GM12878 (cell line): ENCODE measurements at regions not wholly inside any gene's neighbourhood (a gene's known extent, or its start where the extent isn't known, plus 50 kb on each side); places are given as distances from the start of the nearest gene placed in this dataset.

Source experiments
- ATF2 ChIP-seq: IDR thresholded peaks from 2 replicates; pipeline ENCODE4 v1.6.1; 2012; ENCODE audit warnings: low read length, inconsistent platforms
- BCL11A ChIP-seq: IDR thresholded peaks from 2 replicates; pipeline ENCODE4 v1.6.1; 2011; ENCODE audit warnings: low read depth, low read length
- BMI1 ChIP-seq: fragments of 450-650 bp; IDR thresholded peaks from 2 replicates; pipeline ENCODE4 v1.6.1; 2016; ENCODE audit warnings: mild to moderate bottlenecking, moderate library complexity, borderline replicate concordance
- CHD4 ChIP-seq: fragments of 200-600 bp; sonication (generic); IDR thresholded peaks from 2 replicates; pipeline ENCODE4 v1.6.1; 2016; ENCODE audit warnings: mild to moderate bottlenecking
- CTCF ChIP-seq, 3 experiments: IDR thresholded peaks in 2 of 3; conservative IDR thresholded peaks in 1 of 3; 2 replicates each; pipeline ENCODE4 v1.5.1; 2011; ENCODE audit warnings: low read depth in 3 of 3, low read length in 3 of 3, mild to moderate bottlenecking in 3 of 3, control low read depth in 2 of 3, moderate library complexity in 2 of 3, inconsistent platforms in 1 of 3, mixed read lengths in 1 of 3; ENCODE audit not compliant: control insufficient read depth in 2 of 3, insufficient read depth in 1 of 3; ENCODE audit errors: extremely low read depth in 1 of 3
- EP300 ChIP-seq, 2 experiments: fragments of 150-350 bp in 1 of 2; IDR thresholded peaks; 2 replicates each; pipeline ENCODE4 v1.6.1; 2011 to 2012; ENCODE audit warnings: low read depth in 2 of 2, low read length in 2 of 2, borderline replicate concordance in 1 of 2, improper control_type of control experiment in 1 of 2, inconsistent platforms in 1 of 2; ENCODE audit not compliant: control insufficient read depth in 1 of 2
- ESRRA ChIP-seq: IDR thresholded peaks from 2 replicates; pipeline ENCODE4 v1.6.1; 2012; ENCODE audit warnings: mild to moderate bottlenecking, low read length, improper control_type of control experiment
- ETV6 ChIP-seq, 2 experiments: fragments of 450-650 bp in 1 of 2; IDR thresholded peaks in 1 of 2; conservative IDR thresholded peaks in 1 of 2; 2 replicates each; pipeline ENCODE4 v1.6.1; 2014; ENCODE audit warnings: antibody characterized with exemption in 1 of 2, borderline replicate concordance in 1 of 2, low read depth in 1 of 2, mild to moderate bottlenecking in 1 of 2, moderate library complexity in 1 of 2
- JUND ChIP-seq: IDR thresholded peaks from 2 replicates; pipeline ENCODE4 v1.6.1; 2012; ENCODE audit warnings: low read depth, mild to moderate bottlenecking, low read length, improper control_type of control experiment, moderate library complexity
- NR2C2 ChIP-seq: IDR thresholded peaks from 2 replicates; pipeline ENCODE4 v1.6.1; 2011; ENCODE audit warnings: borderline replicate concordance, low read depth; ENCODE audit not compliant: control insufficient read depth, insufficient read length
- PBX3 ChIP-seq: IDR thresholded peaks from 2 replicates; pipeline ENCODE4 v1.6.1; 2011; ENCODE audit warnings: mild to moderate bottlenecking, low read depth, low read length, moderate library complexity; ENCODE audit not compliant: insufficient replicate concordance
- POLR2A ChIP-seq: IDR thresholded peaks from 2 replicates; pipeline ENCODE4 v1.6.1; 2011; ENCODE audit warnings: low read depth, mild to moderate bottlenecking, low read length
- RBBP5 ChIP-seq: fragments of 200-600 bp; sonication (generic); conservative IDR thresholded peaks from 2 replicates; pipeline ENCODE4 v1.6.1; 2016
- SRF ChIP-seq, 2 experiments: IDR thresholded peaks; 2 replicates each; pipeline ENCODE4 v1.6.1; 2011; ENCODE audit warnings: low read depth in 2 of 2, low read length in 2 of 2, mild to moderate bottlenecking in 1 of 2, moderate library complexity in 1 of 2

DNA sequence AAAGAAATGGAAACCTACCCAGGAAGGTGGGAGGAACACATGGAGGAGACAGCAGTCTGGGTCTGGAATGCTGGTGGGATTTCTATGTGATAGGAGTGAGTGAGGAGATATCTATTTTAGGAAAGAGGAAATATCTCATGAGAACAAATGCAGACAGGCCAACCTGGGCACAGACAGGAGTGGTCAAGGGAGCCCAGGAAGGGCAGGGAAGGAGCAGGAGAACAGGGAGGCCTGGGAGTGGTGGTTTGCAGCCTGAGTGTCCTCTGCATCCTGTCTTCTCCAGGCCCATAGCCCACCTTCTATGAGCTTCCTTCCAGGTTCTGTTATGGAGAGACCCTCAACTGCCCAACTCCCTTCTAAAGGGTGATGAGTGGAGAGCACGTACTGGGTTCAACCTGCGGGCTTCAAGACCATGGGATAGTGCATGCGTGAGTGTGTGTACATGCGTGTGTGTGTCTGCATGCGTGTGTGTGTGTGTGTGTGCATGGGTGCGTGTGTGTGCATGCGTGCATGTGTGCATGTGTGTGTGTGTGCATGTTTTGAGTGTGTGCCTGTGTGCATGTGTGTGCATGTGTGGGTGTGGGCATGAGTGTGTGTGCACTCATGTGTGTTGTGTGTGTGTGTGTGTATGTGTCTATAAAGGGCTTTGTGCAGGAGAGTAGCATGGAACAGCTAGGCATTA lies 200.1 kb downstream of the CXCL12 start:
- no peak for TF ChIP-seq ATF2
- no peak for TF ChIP-seq CHD4
- no peak for TF ChIP-seq CTCF (IDR thresholded peaks at IDR 0.05 in 2 of 3, conservative IDR thresholded peaks at IDR 0.05 in 1 of 3; ENCODE audit: control insufficient read depth in 2 of 3, extremely low read depth in 1 of 3, insufficient read depth in 1 of 3, low read depth in 3 of 3, low read length in 3 of 3)
- no peak for TF ChIP-seq ETV6 (conservative IDR thresholded peaks at IDR 0.05 in 1 of 2, IDR thresholded peaks at IDR 0.05 in 1 of 2; ENCODE audit: borderline replicate concordance in 1 of 2, low read depth in 1 of 2)
- TF ChIP-seq BCL11A = no peak
- no peak for TF ChIP-seq POLR2A
- TF ChIP-seq PBX3 = no peak
- no peak for TF ChIP-seq RBBP5
- TF ChIP-seq BMI1 = no peak
- no peak for TF ChIP-seq ESRRA
- TF ChIP-seq JUND = no peak
- TF ChIP-seq EP300 (IDR thresholded peaks at IDR 0.05; ENCODE audit: borderline replicate concordance in 1 of 2, control insufficient read depth in 1 of 2, low read depth in 2 of 2, low read length in 2 of 2) = no peak
- TF ChIP-seq NR2C2 = no peak
- no peak for TF ChIP-seq SRF (IDR thresholded peaks at IDR 0.05; ENCODE audit: low read depth in 2 of 2, low read length in 2 of 2)
